ENCODE measurements at regions not wholly inside any gene's neighbourhood (a gene's known extent, or its start where the extent isn't known, plus 50 kb on each side); places are given as distances from the start of the nearest gene placed in this dataset.

DNA sequence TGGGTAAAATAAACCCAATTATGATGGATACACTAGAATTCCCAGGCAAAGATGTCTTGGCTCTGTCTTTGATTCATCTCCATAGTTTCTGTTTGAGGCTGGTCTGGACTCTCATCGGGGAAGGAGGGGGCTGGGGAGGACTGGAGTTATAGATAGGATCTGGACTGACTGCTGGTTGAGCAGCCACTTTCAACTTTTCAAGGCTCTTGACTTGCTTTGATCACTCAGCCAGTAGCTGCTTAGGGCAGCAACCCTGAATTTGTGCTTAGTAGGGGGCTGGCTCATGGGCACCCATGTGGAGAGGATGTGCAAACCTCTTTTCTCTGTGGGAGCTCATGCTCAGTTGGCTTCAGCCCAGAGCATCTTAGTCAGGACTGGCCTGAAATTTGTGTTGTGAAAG, 114.0 kb upstream of the NEDD9 start:
- H3K36me3 Mint-ChIP-seq: peaks cover 38% of the 10 kb centered on the region
- H3K4me1 Mint-ChIP-seq: peaks cover 72% of the 10 kb centered on the region
- peak overlapping the region; percentile 4 for H3K27ac Mint-ChIP-seq

DNA sequence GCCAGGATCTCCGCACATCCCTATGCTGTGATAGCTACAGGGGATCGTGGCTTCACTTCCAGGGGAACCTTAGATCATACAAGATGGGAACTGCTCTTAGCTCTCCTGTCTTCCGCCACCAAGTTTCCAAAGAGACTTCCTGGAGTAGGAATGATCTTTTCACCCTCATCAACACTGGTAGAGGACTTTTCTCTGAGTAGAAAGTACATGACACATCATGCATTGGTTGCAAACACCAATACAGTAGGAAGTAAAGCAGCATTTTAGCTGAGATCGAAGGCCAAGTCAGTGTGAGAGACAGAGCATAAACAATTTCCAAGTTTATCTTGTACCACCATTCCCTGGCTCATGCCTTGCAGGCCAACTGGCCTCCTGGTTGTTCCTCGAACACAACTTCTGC, 113.1 kb upstream of the NEDD9 start:
- peaks cover 38% of the 10 kb centered on the region for H3K36me3 Mint-ChIP-seq
- no peaks in the 10 kb centered on the region for H3K27me3 Mint-ChIP-seq
- H3K4me1 Mint-ChIP-seq: peaks cover 74% of the 10 kb centered on the region
- ATAC-seq (ENCODE audit: low read depth) (no peak), DNase-seq (ENCODE audit: low spot score in 2 of 2) (no peak)
- no peaks in the 10 kb centered on the region for H3K9me3 Mint-ChIP-seq
- no peak overlapping the region for H3K4me3 Mint-ChIP-seq
- peak overlapping the region; percentile 4 for H3K27ac Mint-ChIP-seq

More for the DNA sequence above, 114.0 kb upstream of the NEDD9 start:
- no peak overlapping the region for H3K4me3 Mint-ChIP-seq
- no peaks in the 10 kb centered on the region for H3K27me3 Mint-ChIP-seq
- H3K9me3 Mint-ChIP-seq: no peaks in the 10 kb centered on the region
- DNase-seq (ENCODE audit: low spot score in 2 of 2) (no peak), ATAC-seq (ENCODE audit: low read depth) (peak; percentile 74)

DNA sequence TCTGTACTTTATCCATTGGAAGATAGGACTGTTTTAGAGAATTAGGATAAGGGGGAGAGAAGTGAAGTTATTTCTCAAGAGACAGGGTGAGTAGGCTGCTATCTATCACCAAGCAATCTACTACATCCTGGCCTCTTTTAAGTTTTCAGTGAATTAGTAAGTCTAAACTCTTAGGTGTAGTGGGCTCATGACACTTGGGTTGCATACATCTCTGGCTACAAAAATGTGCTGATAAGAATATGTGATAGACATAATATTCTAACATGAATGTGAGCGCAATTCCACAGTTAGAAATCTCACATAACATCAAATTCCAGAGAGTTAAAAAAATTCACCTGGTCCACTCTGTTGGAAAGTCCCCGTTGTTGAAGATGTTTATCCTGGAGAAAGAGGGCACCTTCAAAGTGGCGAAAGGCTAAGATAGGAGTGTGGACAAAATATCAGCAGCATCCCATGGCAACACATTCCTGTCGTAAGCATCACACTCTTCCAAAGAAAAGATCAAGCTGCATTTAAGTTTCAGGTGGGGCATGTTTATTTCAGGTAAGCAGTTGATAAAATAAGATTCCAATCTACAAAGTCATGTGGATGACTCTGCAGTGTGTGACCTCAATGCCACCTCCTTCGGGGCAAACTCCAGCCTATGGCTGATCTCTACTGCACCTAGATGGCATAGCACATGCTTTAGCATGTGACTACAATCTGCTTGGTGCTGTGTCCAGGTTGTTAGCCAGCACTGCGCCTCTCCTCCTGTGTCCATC, 111.7 kb upstream of the NEDD9 start:
- no peak overlapping the region for H3K4me3 Mint-ChIP-seq
- no peak for DNase-seq (ENCODE audit: low spot score in 2 of 2)
- peak overlapping the region; percentile 67 for H3K27ac Mint-ChIP-seq
- H3K9me3 Mint-ChIP-seq: peaks cover 6% of the 10 kb centered on the region
- H3K36me3 Mint-ChIP-seq: peaks cover 35% of the 10 kb centered on the region
- H3K4me1 Mint-ChIP-seq: peaks cover 65% of the 10 kb centered on the region
- no peaks in the 10 kb centered on the region for H3K27me3 Mint-ChIP-seq
- ATAC-seq (ENCODE audit: low read depth): no peak

DNA sequence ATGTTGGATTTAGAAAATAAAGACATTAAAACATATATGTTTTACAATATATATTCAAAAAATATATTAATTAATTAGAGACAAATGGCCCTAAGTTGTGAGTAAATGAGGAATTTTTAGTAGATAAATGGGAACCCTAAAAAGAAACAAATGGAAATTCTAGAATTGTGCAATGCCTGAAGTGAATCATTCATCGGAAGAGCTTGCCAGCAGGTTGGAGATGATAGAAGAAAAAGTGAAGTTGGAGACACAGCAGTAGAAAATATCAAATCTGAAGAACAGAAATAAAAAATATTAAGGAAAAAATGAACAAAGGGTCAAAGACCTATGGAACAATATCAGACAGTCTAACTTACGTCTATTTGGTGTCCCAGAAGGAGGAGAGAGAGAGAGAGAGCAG, 109.4 kb upstream of the NEDD9 start:
- no peak for DNase-seq (ENCODE audit: low spot score in 2 of 2)
- Mint-ChIP-seq H3K27me3 (no peaks in the 10 kb centered on the region), H3K9me3 (peaks cover 6% of the 10 kb centered on the region), H3K4me1 (peaks cover 45% of the 10 kb centered on the region), H3K27ac (peak overlapping the region; percentile 51), H3K4me3 (no peak overlapping the region), H3K36me3 (peaks cover 36% of the 10 kb centered on the region)
- ATAC-seq (ENCODE audit: low read depth): no peak

DNA sequence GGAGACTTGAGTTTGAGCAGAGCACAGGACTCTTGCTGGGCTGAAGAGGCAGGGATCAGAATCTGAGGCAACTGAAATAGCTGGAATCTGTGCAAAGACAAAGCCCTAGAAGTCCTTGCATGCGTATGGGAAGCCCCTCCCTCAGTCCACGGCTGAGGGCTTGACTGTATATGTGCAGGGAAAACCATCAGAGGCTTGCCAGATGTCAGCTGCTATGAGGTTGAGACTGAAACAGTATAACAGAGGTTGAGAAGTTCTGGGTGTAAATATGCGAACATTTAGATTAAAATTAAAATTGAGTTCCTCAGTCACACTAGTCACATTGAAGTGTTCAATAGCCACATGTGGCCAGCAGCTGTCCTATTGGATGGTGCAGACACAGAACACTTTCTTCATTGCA, 108.8 kb upstream of the NEDD9 start:
- Mint-ChIP-seq H3K27ac (peak overlapping the region; percentile 14), H3K4me1 (peaks cover 42% of the 10 kb centered on the region), H3K9me3 (peaks cover 6% of the 10 kb centered on the region), H3K4me3 (no peak overlapping the region), H3K27me3 (no peaks in the 10 kb centered on the region), H3K36me3 (peaks cover 36% of the 10 kb centered on the region)
- DNase-seq (ENCODE audit: low spot score in 2 of 2) (no peak), ATAC-seq (ENCODE audit: low read depth) (no peak)

DNA sequence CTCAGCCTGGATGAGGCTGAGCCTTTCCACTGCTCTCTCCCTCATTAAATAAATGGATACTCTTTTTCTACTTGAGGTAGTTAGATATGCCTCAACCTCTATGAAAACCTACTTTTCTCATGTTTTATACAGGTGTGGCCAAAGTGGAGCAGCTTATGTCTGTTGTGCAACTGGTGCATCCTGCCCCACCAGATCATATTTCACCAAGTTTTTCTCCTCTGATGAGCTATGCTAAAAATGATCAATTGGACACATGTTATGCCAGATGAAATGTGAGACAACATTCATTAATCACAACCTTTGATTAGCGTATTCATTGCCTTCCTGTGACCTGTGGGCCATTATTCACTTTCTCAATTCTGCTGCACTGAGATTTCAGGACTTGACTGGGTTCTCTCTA, 106.9 kb upstream of the NEDD9 start:
- Mint-ChIP-seq H3K4me1 (peaks cover 35% of the 10 kb centered on the region), H3K36me3 (peaks cover 35% of the 10 kb centered on the region), H3K4me3 (no peak overlapping the region), H3K27ac (no peak overlapping the region), H3K27me3 (no peaks in the 10 kb centered on the region), H3K9me3 (peaks cover 6% of the 10 kb centered on the region)
- ATAC-seq (ENCODE audit: low read depth) (no peak), DNase-seq (ENCODE audit: low spot score in 2 of 2) (no peak)

DNA sequence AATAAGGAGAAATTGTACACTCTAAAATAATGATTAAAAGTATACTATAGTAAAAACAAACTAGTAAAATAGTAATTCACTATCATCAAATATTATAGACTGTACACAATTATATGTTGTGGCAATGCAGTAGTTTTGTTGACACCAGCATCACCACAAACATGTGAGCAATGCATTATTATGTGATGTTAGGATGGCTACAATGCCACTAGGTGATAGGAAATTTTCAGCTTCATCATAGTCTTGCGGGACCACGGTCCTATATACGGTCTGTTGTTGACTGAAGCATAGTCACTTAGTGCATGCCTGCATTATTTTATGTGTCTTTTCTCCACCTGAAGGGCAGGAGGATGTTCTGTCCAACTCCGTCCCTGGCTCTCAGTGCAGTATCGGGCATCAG, 104.8 kb upstream of the NEDD9 start:
- Mint-ChIP-seq H3K27ac (no peak overlapping the region), H3K9me3 (peaks cover 6% of the 10 kb centered on the region), H3K4me1 (peaks cover 38% of the 10 kb centered on the region), H3K36me3 (peaks cover 45% of the 10 kb centered on the region), H3K27me3 (no peaks in the 10 kb centered on the region), H3K4me3 (no peak overlapping the region)
- DNase-seq (ENCODE audit: low spot score in 2 of 2) (no peak), ATAC-seq (ENCODE audit: low read depth) (no peak)

DNA sequence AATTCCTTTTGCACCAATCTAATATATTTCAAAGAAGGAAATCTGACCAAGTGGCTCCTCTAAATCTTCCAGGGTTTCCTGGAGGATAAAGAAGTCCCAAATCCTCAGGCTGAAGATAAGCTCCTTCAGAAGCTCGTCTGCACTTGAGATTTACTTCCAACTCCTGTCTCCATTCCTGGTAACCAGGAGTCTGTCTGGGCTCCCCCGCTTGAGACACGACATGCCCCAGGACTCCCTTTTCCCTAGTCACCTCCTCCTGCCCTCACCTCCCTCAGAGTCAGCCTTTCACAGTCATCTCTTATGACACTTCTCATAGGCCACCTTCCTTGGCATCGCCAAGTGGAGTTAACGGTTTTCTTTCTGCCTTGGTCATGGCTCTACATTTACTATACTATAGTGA, 103.4 kb upstream of the NEDD9 start:
- Mint-ChIP-seq H3K4me3 (no peak overlapping the region), H3K9me3 (peaks cover 6% of the 10 kb centered on the region), H3K27ac (peak overlapping the region; percentile 17), H3K4me1 (peaks cover 44% of the 10 kb centered on the region), H3K36me3 (peaks cover 35% of the 10 kb centered on the region), H3K27me3 (no peaks in the 10 kb centered on the region)
- no peak for ATAC-seq (ENCODE audit: low read depth)
- no peak for DNase-seq (ENCODE audit: low spot score in 2 of 2)

DNA sequence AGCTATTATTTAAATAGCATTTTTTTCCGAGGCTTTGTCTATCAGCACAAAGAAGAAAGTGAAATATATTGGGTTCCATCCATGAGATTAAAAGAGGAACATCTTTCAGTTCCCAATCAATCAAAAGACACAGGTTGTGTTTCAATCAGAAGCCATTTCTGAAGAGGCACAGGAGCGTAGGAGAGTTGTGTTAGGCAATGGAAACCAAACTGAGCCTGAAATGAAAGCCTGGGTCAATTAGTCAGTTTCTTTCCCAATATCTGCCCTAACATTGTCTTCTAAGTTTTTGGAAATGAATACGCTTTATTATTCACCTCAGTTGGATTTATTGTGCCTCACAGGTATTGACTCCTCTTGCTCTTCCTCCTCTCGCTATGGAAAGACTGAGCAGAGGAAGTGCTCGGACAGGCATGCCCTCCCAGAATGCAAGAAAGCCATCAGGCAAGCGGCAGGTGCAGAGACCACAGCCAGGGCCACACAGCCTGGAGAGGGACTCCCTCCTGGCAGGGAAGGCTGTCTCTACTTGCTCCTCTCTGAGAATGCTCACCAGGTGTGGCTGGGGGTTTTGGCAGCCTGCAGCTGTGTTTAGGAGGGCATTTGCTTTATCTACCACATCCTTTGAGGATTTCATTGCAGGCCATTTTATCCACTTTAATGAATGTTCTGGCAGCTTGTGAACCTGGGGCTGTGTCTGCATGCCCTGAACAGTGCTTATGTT, 100.8 kb upstream of the NEDD9 start:
- Mint-ChIP-seq H3K27ac (peak overlapping the region; percentile 85), H3K4me3 (no peak overlapping the region), H3K9me3 (no peaks in the 10 kb centered on the region), H3K36me3 (peaks cover 26% of the 10 kb centered on the region), H3K27me3 (no peaks in the 10 kb centered on the region), H3K4me1 (peaks cover 51% of the 10 kb centered on the region)
- DNase-seq (ENCODE audit: low spot score in 2 of 2) (no peak), ATAC-seq (ENCODE audit: low read depth) (peak; percentile 62)

DNA sequence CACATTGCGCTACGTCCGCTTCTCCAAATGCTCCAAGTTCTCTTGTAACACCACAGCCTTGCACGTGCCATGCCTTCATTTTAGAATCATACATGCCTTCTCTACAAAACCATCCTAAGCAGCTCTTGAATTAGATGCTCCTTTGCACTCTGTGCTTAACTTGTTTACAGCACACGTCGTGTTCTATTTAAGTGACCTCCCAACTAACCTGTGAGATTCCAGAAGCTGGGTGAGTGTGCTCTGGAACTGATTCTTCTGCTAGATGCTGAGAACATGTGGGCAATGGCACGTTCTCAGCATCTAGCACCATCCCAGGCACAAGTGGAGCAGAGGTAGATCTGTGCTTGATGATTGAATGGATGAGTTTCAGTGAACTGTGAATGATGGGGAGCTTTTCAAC, 100.0 kb upstream of the NEDD9 start:
- Mint-ChIP-seq H3K9me3 (no peaks in the 10 kb centered on the region), H3K4me1 (peaks cover 55% of the 10 kb centered on the region), H3K27me3 (no peaks in the 10 kb centered on the region), H3K4me3 (no peak overlapping the region), H3K36me3 (peaks cover 29% of the 10 kb centered on the region), H3K27ac (peak overlapping the region; percentile 85)
- DNase-seq (ENCODE audit: low spot score in 2 of 2) (no peak), ATAC-seq (ENCODE audit: low read depth) (no peak)

DNA sequence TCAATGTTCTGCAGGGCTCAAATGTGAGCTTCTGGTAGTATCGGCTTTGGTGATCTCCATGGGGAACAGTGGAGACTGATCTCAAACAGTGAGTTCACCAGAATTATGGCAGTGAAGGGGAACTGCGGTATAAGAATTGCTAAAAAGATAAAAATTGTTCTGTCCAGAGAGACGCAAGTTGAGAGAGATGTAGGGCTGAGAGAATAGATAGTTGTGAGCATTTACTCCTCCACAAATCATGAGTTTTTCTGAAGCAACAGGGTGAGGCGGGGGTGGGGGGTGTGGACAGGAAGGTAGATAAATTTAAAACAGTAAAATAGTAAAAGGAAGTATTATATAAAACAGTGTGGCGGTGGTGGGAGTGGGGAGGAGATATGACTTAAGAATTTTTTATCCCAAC, 98.6 kb upstream of the NEDD9 start:
- DNase-seq (ENCODE audit: low spot score in 2 of 2): no peak
- no peaks in the 10 kb centered on the region for H3K27me3 Mint-ChIP-seq
- peak overlapping the region; percentile 82 for H3K27ac Mint-ChIP-seq
- no peak for ATAC-seq (ENCODE audit: low read depth)
- peaks cover 56% of the 10 kb centered on the region for H3K4me1 Mint-ChIP-seq
- H3K9me3 Mint-ChIP-seq: no peaks in the 10 kb centered on the region
- peaks cover 31% of the 10 kb centered on the region for H3K36me3 Mint-ChIP-seq
- peak overlapping the region; percentile 4 for H3K4me3 Mint-ChIP-seq

DNA sequence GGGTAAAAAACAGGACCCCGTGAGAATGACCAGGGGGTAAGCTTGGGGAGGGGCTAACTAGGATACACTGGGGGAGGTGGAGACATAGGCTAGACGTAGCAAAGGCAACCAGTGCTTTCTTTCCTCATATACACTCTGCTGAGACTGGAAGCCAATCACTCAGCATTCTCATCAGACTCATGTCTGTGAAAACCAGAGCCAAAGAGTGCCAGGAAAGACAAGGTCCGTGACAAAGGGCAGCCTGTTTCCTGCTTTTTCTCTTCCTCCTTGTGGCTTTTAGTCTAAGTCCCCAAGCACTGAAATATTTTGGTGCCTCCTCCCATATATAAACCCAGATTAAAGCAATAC, 97.9 kb upstream of the NEDD9 start:
- H3K4me1 Mint-ChIP-seq: peaks cover 52% of the 10 kb centered on the region

DNA sequence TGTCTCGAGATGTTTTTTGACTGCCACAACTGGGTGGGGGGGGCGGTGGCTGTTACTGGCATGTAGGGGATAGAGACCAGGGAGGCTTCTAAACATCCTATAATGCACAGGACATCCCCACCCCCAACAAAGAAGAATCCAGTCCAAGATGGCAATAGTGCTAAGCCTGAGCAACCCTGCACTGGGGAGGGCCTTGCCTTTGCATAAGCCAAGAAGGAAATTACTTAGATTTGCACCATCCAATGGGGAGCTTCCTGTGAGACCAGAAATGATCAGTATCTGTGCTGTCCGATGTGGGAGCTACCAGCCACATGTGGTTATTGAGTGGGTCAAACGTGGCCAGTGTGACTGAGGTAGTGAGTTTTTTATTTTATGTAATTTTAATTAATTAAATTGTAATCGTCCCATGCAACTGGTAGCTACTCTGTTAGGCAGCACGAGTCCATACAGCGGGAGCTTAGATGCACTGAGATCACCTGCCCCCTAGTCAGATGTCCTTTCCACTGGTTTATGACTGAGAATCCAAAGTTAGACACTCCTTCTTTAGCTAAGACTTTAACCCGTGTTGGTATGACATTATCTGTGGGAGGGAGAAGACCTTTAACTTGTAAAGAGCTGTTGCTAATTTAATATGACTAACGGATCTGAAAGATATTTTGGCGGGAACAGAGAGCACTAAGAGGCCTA, 97.4 kb upstream of the NEDD9 start:
- H3K4me1 Mint-ChIP-seq: peaks cover 51% of the 10 kb centered on the region
- peak overlapping the region; percentile 53 for H3K27ac Mint-ChIP-seq
- no peaks in the 10 kb centered on the region for H3K9me3 Mint-ChIP-seq
- DNase-seq (ENCODE audit: low spot score in 2 of 2): no peak
- peaks cover 26% of the 10 kb centered on the region for H3K36me3 Mint-ChIP-seq
- no peak for ATAC-seq (ENCODE audit: low read depth)
- H3K4me3 Mint-ChIP-seq: no peak overlapping the region
- H3K27me3 Mint-ChIP-seq: no peaks in the 10 kb centered on the region

More for the DNA sequence above, 97.9 kb upstream of the NEDD9 start:
- Mint-ChIP-seq H3K36me3 (peaks cover 27% of the 10 kb centered on the region), H3K27ac (no peak overlapping the region), H3K4me3 (no peak overlapping the region), H3K9me3 (no peaks in the 10 kb centered on the region), H3K27me3 (no peaks in the 10 kb centered on the region)
- ATAC-seq (ENCODE audit: low read depth) (no peak), DNase-seq (ENCODE audit: low spot score in 2 of 2) (no peak)

DNA sequence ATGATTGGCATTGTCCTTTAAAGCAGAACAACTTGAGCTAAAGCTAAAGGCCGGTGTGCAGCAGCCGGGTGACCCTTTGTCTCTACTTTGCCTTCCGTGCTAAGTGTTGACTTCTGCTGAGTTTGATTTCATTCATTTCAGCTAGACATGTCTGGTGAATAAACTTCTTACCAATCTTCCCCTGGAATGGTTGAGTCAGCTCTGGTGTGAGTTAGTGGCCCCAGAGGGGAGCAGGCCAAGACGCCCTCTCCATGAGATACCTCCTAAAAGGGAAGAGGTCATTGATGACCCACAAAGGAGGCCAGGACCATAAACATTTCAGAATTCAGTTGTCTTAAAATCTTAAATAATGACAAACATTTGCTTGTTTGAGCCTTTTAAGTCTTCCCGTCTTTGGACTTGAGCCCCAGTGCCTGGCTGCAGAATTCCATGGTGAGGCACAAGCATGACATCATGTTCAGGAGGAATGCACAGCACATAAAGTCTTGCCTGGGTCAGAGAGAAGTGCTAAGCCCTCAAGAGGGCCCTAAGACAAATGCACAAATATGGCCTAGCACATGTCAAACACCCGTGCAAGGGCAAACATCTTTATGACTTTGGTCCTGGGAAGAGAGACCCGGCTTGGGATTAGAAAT, 96.3 kb upstream of the NEDD9 start:
- DNase-seq (ENCODE audit: low spot score in 2 of 2) (no peak), ATAC-seq (ENCODE audit: low read depth) (no peak)
- Mint-ChIP-seq H3K36me3 (peaks cover 25% of the 10 kb centered on the region), H3K4me3 (no peak overlapping the region), H3K4me1 (peaks cover 52% of the 10 kb centered on the region), H3K27me3 (no peaks in the 10 kb centered on the region), H3K27ac (peak overlapping the region; percentile 53), H3K9me3 (no peaks in the 10 kb centered on the region)
